Pulmonary artery endothelial cell (primary cell): ENCODE measurements at regions not wholly inside any gene's neighbourhood (a gene's known extent, or its start where the extent isn't known, plus 50 kb on each side); places are given as distances from the start of the nearest gene placed in this dataset.

ENCODE experiments used
- DNase-seq: peaks from one replicate; pipeline ENCODE4 v3.0.0-alpha.2; 2011; ENCODE audit warnings: low read depth, low spot score

DNA sequence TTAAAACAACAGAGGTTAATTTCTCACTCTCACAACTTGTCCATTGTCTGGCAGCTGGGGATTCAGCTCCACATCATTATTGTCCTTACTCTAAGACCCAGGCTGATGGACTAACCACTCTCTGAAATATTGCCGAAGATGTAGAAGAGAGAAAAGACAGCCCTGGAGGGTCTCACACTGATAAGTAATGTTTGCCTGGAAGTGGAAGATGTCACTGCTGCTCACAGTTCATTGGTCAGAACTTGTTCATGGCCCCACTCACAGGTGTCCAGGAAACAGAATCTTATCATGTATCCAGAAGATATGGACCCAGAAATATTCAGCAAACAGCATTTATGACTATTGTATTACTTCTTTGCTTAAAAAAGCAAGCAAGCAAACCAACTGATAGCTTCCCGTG, 62.2 kb upstream of the LPP start:
- no peak for DNase-seq

DNA sequence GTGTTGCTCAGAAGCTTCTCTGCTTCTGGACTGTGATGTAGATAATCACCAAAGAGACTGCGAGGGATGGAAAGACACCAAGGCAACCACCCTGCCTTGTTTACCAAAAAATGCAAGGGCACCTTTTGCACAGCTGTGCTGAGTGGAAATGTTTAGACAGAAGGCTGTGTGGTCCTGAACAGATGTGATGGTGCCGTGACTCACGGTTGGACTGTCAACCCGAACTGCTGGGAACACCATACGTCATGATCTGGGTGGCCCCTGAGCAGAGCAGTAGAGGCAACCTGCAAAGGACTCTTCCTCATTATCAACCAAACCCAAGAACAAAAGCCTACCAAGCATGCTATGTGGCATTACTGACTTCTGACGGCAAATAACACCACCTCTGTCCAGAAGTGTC, 61.3 kb upstream of the LPP start:
- DNase-seq, result no peak

DNA sequence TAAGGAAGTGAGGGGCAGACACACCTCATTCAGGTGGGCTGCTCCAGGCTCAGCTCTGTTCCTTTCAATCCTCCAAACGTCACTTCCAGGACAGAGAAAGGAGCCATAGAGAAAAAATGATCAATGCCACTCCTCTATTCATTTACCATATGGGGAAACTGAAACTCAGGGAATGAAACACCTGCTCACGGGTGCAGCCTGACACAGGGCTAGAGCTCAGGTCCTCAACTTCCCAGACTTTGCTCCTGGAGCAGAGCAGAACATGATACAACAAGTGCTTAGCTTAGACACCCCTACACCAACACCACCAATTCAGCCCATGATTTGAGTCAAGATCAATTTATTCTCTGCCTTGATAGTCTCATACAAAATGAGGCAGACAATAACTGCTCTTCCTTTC, 58.5 kb upstream of the LPP start:
- DNase-seq, result no peak

DNA sequence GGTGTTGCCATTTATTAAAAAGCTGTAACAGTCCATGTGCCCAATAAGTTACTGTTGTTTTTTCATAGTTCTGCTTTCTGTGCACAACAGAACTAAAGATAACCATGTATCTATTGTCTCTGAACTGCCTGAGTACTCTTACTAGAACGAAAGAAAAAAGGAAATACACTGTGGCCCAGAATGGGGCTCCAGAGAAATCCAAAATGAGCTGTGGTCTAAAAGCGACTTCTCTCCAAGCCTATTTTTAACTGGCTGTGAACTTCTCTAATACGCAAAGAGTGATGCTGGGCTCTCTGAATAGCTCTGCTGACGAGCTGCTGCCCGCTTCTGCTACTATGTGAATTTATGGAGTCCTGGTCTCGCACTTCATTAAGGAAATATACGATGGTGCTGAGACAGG, 56.2 kb upstream of the LPP start:
- DNase-seq, result no peak

DNA sequence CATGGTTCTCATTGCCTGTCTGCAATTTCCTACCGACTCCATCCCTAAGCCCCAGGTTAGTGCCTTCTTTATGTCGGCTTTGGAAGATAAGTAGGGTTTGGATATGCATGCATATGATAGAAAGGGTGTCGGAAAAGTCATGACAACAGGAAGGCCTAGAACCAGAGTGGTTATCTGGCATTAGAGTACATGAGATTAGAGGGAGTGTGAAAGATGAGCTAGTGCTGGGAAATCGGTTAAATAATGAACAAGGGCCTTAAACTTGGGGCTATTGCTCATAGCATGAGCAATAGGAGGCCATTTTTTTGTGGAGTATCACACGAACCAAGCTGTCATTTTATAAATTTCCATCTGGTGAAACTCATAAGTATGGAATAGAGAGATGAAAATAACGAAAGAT, 54.0 kb upstream of the LPP start:
- no peak for DNase-seq

DNA sequence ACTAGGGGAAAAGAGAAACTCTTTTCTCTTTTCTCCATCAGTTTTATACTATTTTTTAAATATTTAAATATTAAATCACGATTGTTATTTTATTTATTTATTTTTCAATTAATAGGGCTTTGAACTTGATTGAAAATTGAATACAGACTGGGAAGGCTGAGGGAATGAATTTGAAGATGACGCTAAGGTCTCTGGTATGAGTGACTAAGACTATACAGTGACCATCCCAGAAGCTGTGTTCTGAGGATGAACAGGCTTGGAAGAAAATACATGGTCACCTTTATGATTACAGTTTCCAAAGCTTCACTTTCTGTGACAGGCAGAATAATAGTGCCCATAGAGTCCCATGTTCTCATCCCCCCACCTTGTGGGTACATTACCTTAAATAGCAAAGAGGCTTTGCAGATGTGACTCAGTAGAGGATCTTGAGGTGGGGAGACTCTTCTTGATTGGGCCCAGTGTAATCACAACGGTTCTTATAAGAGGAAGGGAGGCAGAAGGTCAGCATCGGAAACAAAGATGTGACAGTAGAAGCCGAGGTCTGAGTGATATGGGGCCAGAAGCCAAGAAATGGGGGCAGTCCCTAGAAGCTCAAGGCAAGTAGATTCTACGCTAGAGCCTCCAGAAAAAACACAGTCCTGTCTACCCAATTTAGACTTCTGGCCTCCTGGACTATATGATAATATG, 51.0 kb upstream of the LPP start:
- DNase-seq, result no peak

DNA sequence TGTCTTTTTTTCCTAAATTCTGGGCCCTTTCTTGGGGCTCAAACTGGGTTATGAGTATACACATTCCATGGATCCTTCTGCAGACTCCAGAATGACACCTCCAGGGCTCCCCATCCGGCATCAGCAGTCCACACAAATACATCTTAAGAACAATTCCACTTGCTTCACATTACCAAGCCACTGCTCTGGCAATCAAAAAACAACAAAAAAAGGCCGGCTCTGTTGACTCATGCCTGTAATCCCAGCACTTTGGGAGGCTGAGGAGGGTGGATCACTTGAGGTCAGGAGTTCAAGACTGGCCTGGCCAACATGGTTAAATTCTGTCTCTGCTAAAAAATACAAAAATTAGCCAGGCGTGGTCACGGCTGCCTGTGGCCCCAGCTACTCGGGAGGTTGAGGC, 49.9 kb upstream of the LPP start:
- DNase-seq, result no peak
